CD4-positive, alpha-beta memory T cell (primary cell): ENCODE measurements at regions not wholly inside any gene's neighbourhood (a gene's known extent, or its start where the extent isn't known, plus 50 kb on each side); places are given as distances from the start of the nearest gene placed in this dataset.

Experiments used
- CTCF ChIA-PET: fragments of 350-600 bp; sonication (Branson Sonifier 250); formaldehyde crosslinking; loops from one replicate; lab custom pipeline; 2021; ENCODE audit warnings: inconsistent platforms; ENCODE audit not compliant: partially characterized antibody; lab: Charles Lee
- POLR2A ChIA-PET: fragments of 350-600 bp; sonication (Branson Sonifier 250); formaldehyde crosslinking; loops from one replicate; lab custom pipeline; 2021; ENCODE audit not compliant: partially characterized antibody; lab: Charles Lee
- DNase-seq, 5 donors: peaks; one replicate each; pipeline versions ENCODE4 v3.0.0 to v3.0.0-alpha.2; 2020 to 2022; ENCODE audit warnings: mixed read lengths in 1 of 5
- H3K27ac ChIP-seq: one replicate; pipeline ENCODE4 v1.7.0; 2013; ENCODE audit warnings: low read depth, low read length
- H3K27me3 ChIP-seq: 2 replicates; pipeline ENCODE4 v1.7.0; 2013; ENCODE audit warnings: mild to moderate bottlenecking, low read length, moderate library complexity; ENCODE audit not compliant: insufficient read depth
- H3K36me3 ChIP-seq: 2 replicates; pipeline ENCODE4 v1.7.0; 2013; ENCODE audit warnings: mild to moderate bottlenecking, low read length, moderate library complexity; ENCODE audit not compliant: insufficient read depth
- H3K4me1 ChIP-seq: 2 replicates; pipeline ENCODE4 v1.7.0; 2013; ENCODE audit warnings: mild to moderate bottlenecking, low read length, moderate library complexity; ENCODE audit not compliant: insufficient read depth
- H3K4me3 ChIP-seq, 2 donors: one replicate each; pipeline ENCODE4 v1.7.0; 2013; ENCODE audit warnings: low read length in 2 of 2, mild to moderate bottlenecking in 1 of 2
- H3K9me3 ChIP-seq, 2 donors: one replicate each; pipeline ENCODE4 v1.7.0; 2013; ENCODE audit warnings: low read length in 2 of 2, control low read depth in 1 of 2; ENCODE audit not compliant: control insufficient read depth in 1 of 2
- H3K27ac Mint-ChIP-seq, 7 donors: one replicate each; pipeline ENCODE4 v1.8.0; 2020 to 2021; ENCODE audit warnings: mixed read lengths in 7 of 7, mild to moderate bottlenecking in 6 of 7, inconsistent platforms in 3 of 7, moderate library complexity in 3 of 7
- H3K27me3 Mint-ChIP-seq, 2 donors: one replicate each; pipeline ENCODE4 v1.8.0; 2020 to 2021; ENCODE audit warnings: mixed read lengths in 2 of 2
- H3K36me3 Mint-ChIP-seq, 2 donors: one replicate each; pipeline ENCODE4 v1.8.0; 2020 to 2021; ENCODE audit warnings: mixed read lengths in 2 of 2, inconsistent platforms in 1 of 2, mild to moderate bottlenecking in 1 of 2
- H3K4me1 Mint-ChIP-seq, 4 donors: one replicate each; pipeline ENCODE4 v1.8.0; 2020 to 2021; ENCODE audit warnings: mixed read lengths in 4 of 4, mild to moderate bottlenecking in 1 of 4
- H3K4me3 Mint-ChIP-seq, 8 donors: one replicate each; pipeline ENCODE4 v1.8.0; 2020 to 2021; ENCODE audit warnings: mixed read lengths in 8 of 8, mild to moderate bottlenecking in 7 of 8, moderate library complexity in 6 of 8, inconsistent platforms in 3 of 8
- H3K9me3 Mint-ChIP-seq, 8 donors: one replicate each; pipeline ENCODE4 v1.8.0; 2020 to 2021; ENCODE audit warnings: mixed read lengths in 8 of 8, mild to moderate bottlenecking in 5 of 8, inconsistent platforms in 3 of 8, moderate library complexity in 1 of 8
- intact Hi-C: fragments of 100-400 bp; cut with micrococcal nuclease; formaldehyde crosslinking; loops from one replicate; pipeline ENCODE4 v1.15.1; 2023

DNA sequence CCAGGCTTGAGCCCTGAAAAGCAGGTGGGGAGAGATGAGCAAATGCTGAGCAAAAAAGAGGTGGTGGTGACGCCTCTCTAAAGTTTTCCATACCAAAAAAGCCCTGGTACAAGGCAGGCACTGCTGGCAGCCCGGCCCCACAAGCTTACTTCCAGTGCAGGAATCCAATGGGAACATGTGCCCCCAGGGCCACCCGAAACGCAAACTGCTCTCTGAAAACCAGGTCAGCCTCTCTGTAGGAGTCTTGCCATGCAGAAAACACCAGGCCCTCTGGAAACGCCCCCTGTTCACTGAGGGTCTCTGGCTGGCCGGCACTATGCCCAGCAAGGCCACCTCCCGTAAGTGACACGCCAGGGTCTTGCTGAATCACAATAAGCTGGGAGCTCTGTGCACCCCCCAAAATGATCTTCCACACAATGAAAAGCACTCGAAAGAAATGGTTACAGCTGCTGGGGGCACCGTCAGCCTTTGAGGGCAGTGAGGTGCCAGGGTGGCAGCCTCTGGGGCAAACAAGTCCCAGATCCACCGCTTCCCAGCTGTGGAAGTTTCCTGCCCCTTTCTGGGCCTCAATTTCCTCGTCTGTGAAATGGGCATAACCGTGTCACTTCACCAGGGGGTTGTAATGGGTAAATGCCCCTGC lies 170.5 kb downstream of the TOMM20 start:
- Mint-ChIP-seq H3K4me3 (no peak overlapping the region), H3K36me3 (no peaks in the 10 kb centered on the region), H3K27me3 (no peaks in the 10 kb centered on the region), H3K9me3 (no peaks in the 10 kb centered on the region), H3K4me1 (peaks cover 51 to 70% (median 59%) of the 10 kb centered on the region in 4 donors), H3K27ac (peak overlapping the region in 3 of 7 donors; percentile 12 to 91 (median 13))
- Histone ChIP-seq H3K27ac (no peak overlapping the region), H3K4me3 (no peak overlapping the region), H3K36me3 (no peaks in the 10 kb centered on the region), H3K27me3 (no peaks in the 10 kb centered on the region), H3K4me1 (peaks cover 66% of the 10 kb centered on the region), H3K9me3 (no peaks in the 10 kb centered on the region)
- intact Hi-C loops, result no loop called here
- ChIA-PET CTCF (interaction anchor here (0.6 kb wide), 1 partner anchor 28 kb away, joined by 3 read pairs; no protein-coding TSS in a partner anchor), POLR2A (interaction anchor here (0.9 to 2.4 kb wide), 3 partner anchors 13 to 112 kb away, joined by 3 to 8 read pairs (median 6); no protein-coding TSS in a partner anchor)
- no peak for DNase-seq

GRCh38 chr1:234957330-234958065 lies 171.1 kb downstream of the TOMM20 start:
- Mint-ChIP-seq H3K9me3 (no peaks in the 10 kb centered on the region), H3K27me3 (no peaks in the 10 kb centered on the region), H3K4me3 (no peak overlapping the region), H3K27ac (peak overlapping the region in 4 of 7 donors; percentile 2 to 18 (median 9)), H3K36me3 (no peaks in the 10 kb centered on the region), H3K4me1 (peaks cover 45 to 63% (median 53%) of the 10 kb centered on the region in 4 donors)
- ChIA-PET POLR2A (interaction anchor here (0.8 to 2.4 kb wide), 3 partner anchors 13 to 357 kb away, joined by 3 to 6 read pairs (median 6); no protein-coding TSS in a partner anchor), CTCF (interaction anchor here (0.6 to 1.0 kb wide), 3 partner anchors 21 to 360 kb away, joined by 3 read pairs; no protein-coding TSS in a partner anchor)
- Histone ChIP-seq H3K27me3 (no peaks in the 10 kb centered on the region), H3K9me3 (no peaks in the 10 kb centered on the region), H3K27ac (no peak overlapping the region), H3K36me3 (no peaks in the 10 kb centered on the region), H3K4me3 (no peak overlapping the region), H3K4me1 (peaks cover 59% of the 10 kb centered on the region)
- DNase-seq, result no peak
- intact Hi-C loops, result no loop called here

DNA sequence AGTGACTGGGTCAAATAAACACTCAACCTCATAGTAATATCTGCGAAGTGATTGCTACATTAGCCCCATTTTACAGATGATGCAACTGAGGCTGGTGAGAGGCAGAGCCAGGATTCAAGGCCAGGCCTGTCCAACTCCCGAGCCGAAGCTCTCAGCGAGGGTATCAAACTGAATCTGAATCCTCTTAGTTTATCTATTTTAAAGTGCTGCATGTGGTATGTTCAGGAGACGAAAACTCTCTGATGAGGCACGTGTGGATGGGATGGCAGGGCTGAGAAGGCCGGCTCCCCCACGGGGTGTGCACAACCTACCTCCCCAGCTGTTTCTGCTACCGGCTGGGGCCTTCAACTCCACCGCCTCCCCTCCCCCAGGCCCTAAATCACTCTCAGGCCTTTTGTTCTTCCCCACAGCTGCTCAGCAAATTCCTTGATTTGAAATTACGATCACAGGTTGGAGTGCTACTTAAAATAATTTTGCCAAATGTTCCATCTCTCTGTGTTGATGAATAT lies 171.8 kb downstream of the TOMM20 start:
- CTCF ChIA-PET, result interaction anchor here (0.6 to 1.0 kb wide), 2 partner anchors 21 to 359 kb away, joined by 3 read pairs; no protein-coding TSS in a partner anchor
- intact Hi-C loops, result no loop called here
- Mint-ChIP-seq H3K27ac (peak overlapping the region in 1 of 7 donors; percentile 43), H3K4me1 (peaks cover 39 to 57% (median 47%) of the 10 kb centered on the region in 4 donors), H3K36me3 (no peaks in the 10 kb centered on the region), H3K27me3 (no peaks in the 10 kb centered on the region), H3K9me3 (no peaks in the 10 kb centered on the region), H3K4me3 (no peak overlapping the region)
- H3K9me3 ChIP-seq, result no peaks in the 10 kb centered on the region
- peaks cover 53% of the 10 kb centered on the region for H3K4me1 ChIP-seq
- no peak overlapping the region for H3K4me3 ChIP-seq
- no peaks in the 10 kb centered on the region for H3K27me3 ChIP-seq
- no peak overlapping the region for H3K27ac ChIP-seq
- POLR2A ChIA-PET, result interaction anchor here (0.8 to 2.4 kb wide), 2 partner anchors 14 to 356 kb away, joined by 3 to 6 read pairs; no protein-coding TSS in a partner anchor
- H3K36me3 ChIP-seq, result no peaks in the 10 kb centered on the region
- DNase-seq, result no peak

DNA sequence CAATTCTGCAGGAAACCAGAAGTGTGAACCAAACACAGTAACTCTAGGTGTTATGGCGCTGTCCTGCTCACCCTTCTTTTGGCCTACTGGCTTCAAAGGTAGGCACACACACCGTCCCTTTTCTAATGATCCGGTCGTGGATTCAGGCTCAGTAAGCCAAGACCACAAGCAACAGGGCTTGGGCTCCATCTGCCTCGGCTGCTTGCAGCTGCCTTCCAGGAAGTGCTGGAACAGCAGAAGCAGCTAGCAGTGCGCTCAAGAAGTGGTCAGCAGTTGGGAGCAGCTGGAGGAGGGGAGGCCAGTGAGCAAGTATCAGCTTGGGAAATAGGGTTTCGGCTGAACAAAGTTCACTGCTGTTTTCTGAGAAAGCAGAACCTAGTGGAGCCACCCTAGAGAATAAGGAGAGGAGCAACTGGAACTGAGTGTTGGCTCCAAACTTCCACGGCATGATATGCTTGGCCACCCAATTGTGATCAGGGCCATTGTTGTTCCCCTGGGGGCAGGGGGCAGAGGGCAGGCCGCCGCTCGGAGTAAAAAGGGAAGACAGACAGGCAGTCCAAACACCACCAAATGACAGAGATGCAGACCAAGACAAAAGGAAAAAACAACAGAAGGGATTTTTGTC lies 173.4 kb downstream of the TOMM20 start:
- Histone ChIP-seq H3K27ac (peak overlapping the region; percentile 27), H3K9me3 (no peaks in the 10 kb centered on the region), H3K36me3 (no peaks in the 10 kb centered on the region), H3K4me1 (peaks cover 37% of the 10 kb centered on the region), H3K27me3 (no peaks in the 10 kb centered on the region), H3K4me3 (no peak overlapping the region)
- H3K9me3 Mint-ChIP-seq, result no peaks in the 10 kb centered on the region
- H3K27ac Mint-ChIP-seq, result peak overlapping the region; percentile 80 to 90 (median 89)
- H3K4me1 Mint-ChIP-seq, result peaks cover 25 to 41% (median 32%) of the 10 kb centered on the region in 4 donors
- peak overlapping the region in 5 of 8 donors; percentile 13 to 69 (median 55) for H3K4me3 Mint-ChIP-seq
- no peaks in the 10 kb centered on the region for H3K36me3 Mint-ChIP-seq
- H3K27me3 Mint-ChIP-seq, result no peaks in the 10 kb centered on the region
- POLR2A ChIA-PET, result interaction anchor here (0.7 to 2.4 kb wide), 13 partner anchors 8 to 346 kb away, joined by 3 to 9 read pairs (median 4); no protein-coding TSS in a partner anchor
- intact Hi-C loops, result no loop called here
- CTCF ChIA-PET, result interaction anchor here (0.7 to 1.7 kb wide), 6 partner anchors 17 to 355 kb away, joined by 3 to 7 read pairs (median 4); no protein-coding TSS in a partner anchor
- DNase-seq, result no peak

DNA sequence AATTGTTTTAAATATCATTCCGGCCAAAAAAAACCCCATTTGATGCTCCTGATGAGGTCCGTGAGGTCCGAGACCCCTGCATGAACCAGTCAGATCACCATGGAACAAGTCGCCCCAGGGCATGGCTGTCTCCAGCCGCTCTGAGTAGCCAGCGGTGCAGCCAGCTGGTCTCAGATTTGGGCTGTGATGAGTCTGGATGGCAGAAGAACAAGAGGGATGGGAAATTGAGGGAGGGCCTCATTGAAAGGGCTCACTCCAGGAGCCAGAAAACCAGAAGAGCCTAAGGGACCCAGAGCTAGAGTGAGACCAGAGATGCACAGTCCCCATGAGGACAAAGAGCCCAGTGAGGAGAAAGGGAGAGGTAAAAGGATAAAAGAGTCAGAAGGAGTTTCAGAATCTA lies 174.0 kb downstream of the TOMM20 start:
- Mint-ChIP-seq H3K27ac (peak overlapping the region; percentile 55 to 89 (median 84)), H3K4me1 (peaks cover 22 to 36% (median 27%) of the 10 kb centered on the region in 4 donors), H3K4me3 (peak overlapping the region in 5 of 8 donors; percentile 25 to 69 (median 51)), H3K36me3 (no peaks in the 10 kb centered on the region), H3K9me3 (no peaks in the 10 kb centered on the region), H3K27me3 (no peaks in the 10 kb centered on the region)
- ChIA-PET POLR2A (interaction anchor here (0.7 to 1.9 kb wide), 9 partner anchors 9 to 346 kb away, joined by 3 to 9 read pairs (median 5); no protein-coding TSS in a partner anchor), CTCF (interaction anchor here (0.7 to 1.7 kb wide), 5 partner anchors 18 to 354 kb away, joined by 3 to 7 read pairs (median 5); no protein-coding TSS in a partner anchor)
- no peak overlapping the region for H3K27ac ChIP-seq
- H3K4me1 ChIP-seq, result peaks cover 31% of the 10 kb centered on the region
- H3K36me3 ChIP-seq, result no peaks in the 10 kb centered on the region
- no peak overlapping the region for H3K4me3 ChIP-seq
- intact Hi-C loops, result no loop called here
- no peak for DNase-seq
- no peaks in the 10 kb centered on the region for H3K9me3 ChIP-seq
- no peaks in the 10 kb centered on the region for H3K27me3 ChIP-seq

GRCh38 chr1:234953655-234954405 lies 174.8 kb downstream of the TOMM20 start:
- no peak for DNase-seq
- Histone ChIP-seq H3K27me3 (no peaks in the 10 kb centered on the region), H3K4me1 (peaks cover 23% of the 10 kb centered on the region), H3K27ac (no peak overlapping the region), H3K4me3 (no peak overlapping the region), H3K36me3 (no peaks in the 10 kb centered on the region), H3K9me3 (no peaks in the 10 kb centered on the region)
- Mint-ChIP-seq H3K27ac (peak overlapping the region in 4 of 7 donors; percentile 7 to 55 (median 12)), H3K4me1 (peaks cover 16 to 29% (median 19%) of the 10 kb centered on the region in 4 donors), H3K36me3 (no peaks in the 10 kb centered on the region), H3K9me3 (peaks cover 0 to 4% (median 0%) of the 10 kb centered on the region in 8 donors), H3K4me3 (peak overlapping the region in 1 of 8 donors; percentile 30), H3K27me3 (no peaks in the 10 kb centered on the region)
- CTCF ChIA-PET, result no interaction called here
- POLR2A ChIA-PET, result interaction anchor here (1.0 to 1.8 kb wide), 2 partner anchors 9 to 58 kb away, joined by 6 to 7 read pairs; no protein-coding TSS in a partner anchor
- intact Hi-C loops, result no loop called here
